A549 (cell line): ENCODE measurements at regions not wholly inside any gene's neighbourhood (a gene's known extent, or its start where the extent isn't known, plus 50 kb on each side); places are given as distances from the start of the nearest gene placed in this dataset.

Source experiments
- ATAC-seq, 2 experiments: fragments of 200-7000 bp in 1 of 2; fragments of >200 bp in 1 of 2; cut with Nextera tagmentation in 1 of 2; cut with Tn5 transposase in 1 of 2; 3 replicates each; pipeline versions ENCODE4 v1.8.0 to v1.9.1; 2018 to 2020; ENCODE audit warnings: mild to moderate bottlenecking in 1 of 2, moderate library complexity in 1 of 2
- CTCF ChIA-PET: fragments of 300-600 bp; sonication (Branson Sonifier 250); formaldehyde crosslinking; extraction: SDS; loops from one replicate; lab custom pipeline; 2021; ENCODE audit warnings: antibody characterized with exemption, inconsistent platforms; lab: Yijun Ruan, JAX
- POLR2A ChIA-PET: fragments of 350-600 bp; formaldehyde crosslinking; extraction: SDS; loops from one replicate; lab custom pipeline; 2021; ENCODE audit warnings: antibody characterized with exemption, inconsistent platforms; lab: Yijun Ruan, JAX
- DNase-seq, 2 experiments: peaks; one replicate each; pipeline versions ENCODE4 v3.0.0 to v3.0.0-alpha.2; 2011 to 2016; ENCODE audit warnings: low read depth in 1 of 2, low spot score in 1 of 2
- FAIRE-seq: peaks from 2 replicates; lab custom pipeline; 2011; peaks lifted over from hg19 to GRCh38; lab: Jason Lieb, UNC
- H3K27ac ChIP-seq, 2 experiments: fragments of >200 bp; sonication (Bioruptor Twin); formaldehyde crosslinking; 3 replicates each; pipeline ENCODE4 v1.5.1; 2016 to 2017
- H3K4me1 ChIP-seq: fragments of >200 bp; sonication (Bioruptor Twin); formaldehyde crosslinking; 3 replicates; pipeline ENCODE4 v1.6.1; 2016
- H3K4me2 ChIP-seq: fragments of >200 bp; sonication (Bioruptor Twin); formaldehyde crosslinking; 3 replicates; pipeline ENCODE4 v1.6.1; 2016
- H3K4me3 ChIP-seq: fragments of >200 bp; sonication (Bioruptor Twin); formaldehyde crosslinking; 3 replicates; pipeline ENCODE4 v1.5.1; 2016
- H3K9me3 ChIP-seq: fragments of >200 bp; sonication (Bioruptor Twin); formaldehyde crosslinking; 3 replicates; pipeline ENCODE4 v1.6.1; 2016
- CBX2 ChIP-seq: fragments of 200-600 bp; sonication (generic); IDR thresholded peaks from 2 replicates; pipeline ENCODE4 v1.6.1; 2016; ENCODE audit warnings: low read depth, mild to moderate bottlenecking, borderline replicate concordance
- EHMT2 ChIP-seq: fragments of 200-600 bp; sonication (generic); IDR thresholded peaks from 2 replicates; pipeline ENCODE4 v1.6.1; 2016; ENCODE audit warnings: antibody characterized with exemption, low read depth, mild to moderate bottlenecking, moderate library complexity
- EP300 ChIP-seq, 2 experiments: fragments of >200 bp; sonication (Bioruptor Twin); formaldehyde crosslinking; IDR thresholded peaks; 2 replicates in 1 of 2; 3 replicates in 1 of 2; pipeline ENCODE4 v1.6.1; 2016 to 2017
- ESRRA ChIP-seq: fragments of 150-350 bp; IDR thresholded peaks from 2 replicates; pipeline ENCODE4 v1.6.1; 2014; ENCODE audit warnings: mild to moderate bottlenecking, low read length, borderline replicate concordance
- FOSL2 ChIP-seq, 2 experiments: fragments of 450-650 bp in 1 of 2; fragments of >200 bp in 1 of 2; sonication (Bioruptor Twin) in 1 of 2; formaldehyde crosslinking; IDR thresholded peaks; 2 replicates each; pipeline versions ENCODE4 v1.5.0 to v1.6.1; 2016 to 2020; ENCODE audit warnings: mild to moderate bottlenecking in 1 of 2, moderate library complexity in 1 of 2
- HOXA7 ChIP-seq: fragments of 250-450 bp; sonication (Bioruptor Pico); IDR thresholded peaks from 2 replicates; pipeline ENCODE4 v1.5.0; 2020; ENCODE audit warnings: mild to moderate bottlenecking, moderate library complexity
- JUN ChIP-seq, 2 experiments: fragments of >200 bp; sonication (Bioruptor Twin); formaldehyde crosslinking; IDR thresholded peaks; 2 replicates in 1 of 2; 3 replicates in 1 of 2; pipeline ENCODE4 v1.6.1; 2016 to 2017
- JUNB ChIP-seq: fragments of >200 bp; sonication (Bioruptor Twin); formaldehyde crosslinking; IDR thresholded peaks from 2 replicates; pipeline ENCODE4 v1.6.1; 2016
- MAFK ChIP-seq: fragments of 450-650 bp; IDR thresholded peaks from 2 replicates; pipeline ENCODE4 v1.6.1; 2014; ENCODE audit not compliant: partially characterized antibody
- MYC ChIP-seq: IDR thresholded peaks from 2 replicates; pipeline ENCODE4 v1.6.1; 2012; ENCODE audit warnings: mild to moderate bottlenecking, inconsistent platforms, low read length, improper control_type of control experiment, borderline replicate concordance
- NFE2L2 ChIP-seq: fragments of 150-350 bp; conservative IDR thresholded peaks from 2 replicates; pipeline ENCODE4 v1.6.1; 2014; ENCODE audit warnings: low read length
- PHF8 ChIP-seq: fragments of 200-600 bp; sonication (generic); IDR thresholded peaks from 2 replicates; pipeline ENCODE4 v1.6.1; 2016; ENCODE audit warnings: low read depth, mild to moderate bottlenecking, antibody characterized with exemption, moderate library complexity, borderline replicate concordance
- RAD21 ChIP-seq, 2 experiments: fragments of >200 bp in 1 of 2; sonication (Bioruptor Twin) in 1 of 2; formaldehyde crosslinking in 1 of 2; IDR thresholded peaks in 1 of 2; conservative IDR thresholded peaks in 1 of 2; 2 replicates in 1 of 2; 3 replicates in 1 of 2; pipeline ENCODE4 v1.6.1; 2012 to 2018; ENCODE audit warnings: inconsistent platforms in 1 of 2
- RCOR1 ChIP-seq: fragments of 150-350 bp; IDR thresholded peaks from 2 replicates; pipeline ENCODE4 v1.6.1; 2014; ENCODE audit warnings: antibody characterized with exemption, low read length, low read depth
- RNF2 ChIP-seq: fragments of 200-600 bp; sonication (generic); IDR thresholded peaks from 2 replicates; pipeline ENCODE4 v1.6.1; 2016; ENCODE audit warnings: low read depth, mild to moderate bottlenecking, antibody characterized with exemption, moderate library complexity, borderline replicate concordance
- SMC3 ChIP-seq: fragments of >200 bp; sonication (Bioruptor Twin); formaldehyde crosslinking; IDR thresholded peaks from 3 replicates; pipeline ENCODE4 v1.6.1; 2018; ENCODE audit warnings: inconsistent platforms
- ZFP36 ChIP-seq: fragments of 450-650 bp; IDR thresholded peaks from 2 replicates; pipeline ENCODE4 v1.6.1; 2014; ENCODE audit warnings: borderline replicate concordance; ENCODE audit not compliant: partially characterized antibody
- ZNF302 ChIP-seq: fragments of 250-450 bp; sonication (Bioruptor Pico); IDR thresholded peaks from 2 replicates; pipeline ENCODE4 v1.9.0; 2021; ENCODE audit warnings: inconsistent platforms, mild to moderate bottlenecking, moderate library complexity
- WGBS: methylation state at CpG from one replicate; pipeline ENCODE4 v1.1.6; 2017; ENCODE audit errors: missing lambda C conversion rate; 5-methylcytosine and 5-hydroxymethylcytosine counted together
- TF ChIP-seq, protein P1 (sequence below): fragments of >200 bp; sonication (Bioruptor Twin); formaldehyde crosslinking; IDR thresholded peaks from 3 replicates; pipeline ENCODE4 v1.5.1; 2016
- TF ChIP-seq, protein P2 (sequence below): IDR thresholded peaks from 2 replicates; pipeline ENCODE4 v1.6.1; 2012; ENCODE audit warnings: low read depth, borderline replicate concordance
- TF ChIP-seq, protein P3 (sequence below): fragments of 250-450 bp; sonication (Bioruptor Pico); IDR thresholded peaks from 2 replicates; pipeline ENCODE4 v1.5.0; 2021; ENCODE audit warnings: mild to moderate bottlenecking, moderate library complexity, borderline replicate concordance
- TF ChIP-seq, protein P4 (sequence below): fragments of >200 bp; sonication (Bioruptor Twin); formaldehyde crosslinking; IDR thresholded peaks from 2 replicates; pipeline ENCODE4 v1.6.1; 2016

DNA sequence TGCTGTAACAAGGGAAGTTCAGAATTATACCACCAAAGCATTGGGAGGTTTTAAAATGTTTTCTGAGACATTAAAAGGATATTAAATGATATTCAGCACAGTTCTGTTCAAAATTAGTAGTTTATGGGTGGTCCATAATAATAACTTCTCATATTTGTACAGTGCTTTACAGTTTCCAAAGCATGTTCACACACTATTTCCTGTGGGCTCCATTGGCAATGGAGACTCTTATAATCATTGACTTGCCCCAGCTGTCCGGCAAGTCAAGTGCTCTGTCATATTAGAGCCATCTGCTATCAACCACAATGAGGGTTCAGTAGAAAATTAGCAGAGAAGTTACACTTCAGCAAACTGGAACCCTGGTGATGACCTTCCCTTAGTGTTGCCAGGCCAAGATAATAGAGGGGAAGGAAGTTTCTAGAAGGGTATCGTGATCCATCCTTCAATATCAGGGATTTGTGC is 526.6 kb upstream of the CCDC196 start:
- DNase-seq (no peak), ATAC-seq (no peak; a peak in 2 of 6 replicates), FAIRE-seq (no peak)
- ChIA-PET CTCF (interaction anchor here (0.6 to 4.6 kb wide), 38 partner anchors 10 to 807 kb away, joined by 3 to 45 read pairs (median 4); partner anchors contain the start of gene FUT8), POLR2A (interaction anchor here (0.9 kb wide), 1 partner anchor 547 kb away, joined by 4 read pairs; no protein-coding TSS in a partner anchor)
- Histone ChIP-seq H3K4me3 (no peak overlapping the region), H3K4me1 (no peaks in the 10 kb centered on the region), H3K4me2 (no peak overlapping the region), H3K9me3 (no peaks in the 10 kb centered on the region), H3K27ac (no peak overlapping the region)
- TF ChIP-seq, protein P1, sequence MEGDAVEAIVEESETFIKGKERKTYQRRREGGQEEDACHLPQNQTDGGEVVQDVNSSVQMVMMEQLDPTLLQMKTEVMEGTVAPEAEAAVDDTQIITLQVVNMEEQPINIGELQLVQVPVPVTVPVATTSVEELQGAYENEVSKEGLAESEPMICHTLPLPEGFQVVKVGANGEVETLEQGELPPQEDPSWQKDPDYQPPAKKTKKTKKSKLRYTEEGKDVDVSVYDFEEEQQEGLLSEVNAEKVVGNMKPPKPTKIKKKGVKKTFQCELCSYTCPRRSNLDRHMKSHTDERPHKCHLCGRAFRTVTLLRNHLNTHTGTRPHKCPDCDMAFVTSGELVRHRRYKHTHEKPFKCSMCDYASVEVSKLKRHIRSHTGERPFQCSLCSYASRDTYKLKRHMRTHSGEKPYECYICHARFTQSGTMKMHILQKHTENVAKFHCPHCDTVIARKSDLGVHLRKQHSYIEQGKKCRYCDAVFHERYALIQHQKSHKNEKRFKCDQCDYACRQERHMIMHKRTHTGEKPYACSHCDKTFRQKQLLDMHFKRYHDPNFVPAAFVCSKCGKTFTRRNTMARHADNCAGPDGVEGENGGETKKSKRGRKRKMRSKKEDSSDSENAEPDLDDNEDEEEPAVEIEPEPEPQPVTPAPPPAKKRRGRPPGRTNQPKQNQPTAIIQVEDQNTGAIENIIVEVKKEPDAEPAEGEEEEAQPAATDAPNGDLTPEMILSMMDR: peak; percentile 18; the same call in 1 of the 3 replicates
- no peak for TF ChIP-seq MYC
- WGBS: 5% methylated on average over 2 of the region's 2 CpGs

DNA sequence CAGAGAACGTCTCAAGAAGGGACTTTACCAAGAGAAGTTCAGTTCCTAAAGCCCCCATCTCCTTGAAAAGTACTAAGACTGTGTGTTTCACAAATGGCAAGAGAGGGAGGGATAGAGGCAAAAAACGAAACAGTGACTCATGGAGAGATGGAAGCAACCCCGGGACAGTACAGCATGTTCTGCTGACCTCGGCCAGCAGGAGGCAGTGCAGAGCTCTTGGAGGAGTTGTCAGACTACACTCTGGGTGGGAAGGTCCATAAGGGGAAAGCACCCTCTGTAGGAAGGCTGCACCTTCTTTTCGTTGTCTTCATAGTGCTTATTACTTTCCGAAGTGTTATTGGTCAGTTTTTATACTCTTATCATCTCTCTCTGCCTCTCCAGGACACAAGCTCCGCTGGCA is 525.2 kb upstream of the CCDC196 start:
- no peaks in the 10 kb centered on the region for H3K9me3 ChIP-seq
- no peak overlapping the region for H3K4me3 ChIP-seq
- CTCF ChIA-PET: interaction anchor here (0.9 to 4.6 kb wide), 12 partner anchors 10 to 799 kb away, joined by 3 to 45 read pairs (median 8); no protein-coding TSS in a partner anchor
- POLR2A ChIA-PET: no interaction called here
- FAIRE-seq (no peak), DNase-seq (peak; percentile 13 to 54)
- no peak overlapping the region for H3K4me2 ChIP-seq
- no peak for TF ChIP-seq ZNF302 (CRISPR knock-in tag)
- TF ChIP-seq RNF2: no peak
- peak; percentile 28; the same call in 1 of the 3 replicates for TF ChIP-seq SMC3
- TF ChIP-seq, protein P1: peak; percentile 41
- TF ChIP-seq RAD21 (conservative IDR thresholded peaks at IDR 0.05 in 1 of 2, IDR thresholded peaks at IDR 0.05 in 1 of 2): peak; percentile 18 to 29; a peak in 3 of 5 replicates
- TF ChIP-seq, protein P2, sequence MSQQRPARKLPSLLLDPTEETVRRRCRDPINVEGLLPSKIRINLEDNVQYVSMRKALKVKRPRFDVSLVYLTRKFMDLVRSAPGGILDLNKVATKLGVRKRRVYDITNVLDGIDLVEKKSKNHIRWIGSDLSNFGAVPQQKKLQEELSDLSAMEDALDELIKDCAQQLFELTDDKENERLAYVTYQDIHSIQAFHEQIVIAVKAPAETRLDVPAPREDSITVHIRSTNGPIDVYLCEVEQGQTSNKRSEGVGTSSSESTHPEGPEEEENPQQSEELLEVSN: no peak
- TF ChIP-seq FOSL2 (IDR thresholded peaks at IDR 0.05): no peak
- TF ChIP-seq FOSL2 (CRISPR knock-in tag; IDR thresholded peaks at IDR 0.05): no peak
- TF ChIP-seq ZFP36: no peak
- TF ChIP-seq HOXA7 (CRISPR knock-in tag): no peak
- TF ChIP-seq JUNB: no peak
- TF ChIP-seq, all 56 proteins: peak for 3
- Histone ChIP-seq H3K4me1 (no peaks in the 10 kb centered on the region), H3K27ac (no peak overlapping the region)
- WGBS: 25% methylated on average over 7 of the region's 7 CpGs
- ATAC-seq: peak; percentile 75 to 87; a peak in 5 of 6 replicates

DNA sequence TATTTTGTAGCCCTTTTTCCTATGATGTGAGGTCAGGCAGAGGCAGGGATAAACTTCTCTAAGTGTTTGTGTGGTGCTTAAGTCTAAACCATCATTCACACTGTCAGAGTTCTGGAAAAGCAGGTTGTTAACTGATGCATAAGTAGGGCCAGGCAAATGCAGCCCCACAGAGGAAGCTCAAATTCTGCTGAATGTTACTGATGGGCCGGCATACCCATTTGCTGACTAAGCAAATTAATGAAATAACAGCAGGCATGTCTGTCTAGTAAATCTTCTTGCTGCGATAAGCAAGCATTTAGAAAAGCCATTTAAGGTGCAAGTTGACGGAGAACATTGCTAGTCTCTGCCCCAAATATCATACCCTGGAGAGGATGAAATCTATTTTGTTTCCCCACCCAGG is 523.2 kb upstream of the CCDC196 start:
- Histone ChIP-seq H3K9me3 (no peaks in the 10 kb centered on the region), H3K27ac (no peak overlapping the region), H3K4me2 (no peak overlapping the region), H3K4me3 (no peak overlapping the region), H3K4me1 (no peaks in the 10 kb centered on the region)
- FAIRE-seq: no peak
- ChIA-PET POLR2A (no interaction called here), CTCF (no interaction called here)
- ATAC-seq: no peak
- 65% methylated on average over 3 of the region's 3 CpGs for WGBS
- no peak for DNase-seq
- TF ChIP-seq MAFK (peak; percentile 98), EHMT2 (no peak)

DNA sequence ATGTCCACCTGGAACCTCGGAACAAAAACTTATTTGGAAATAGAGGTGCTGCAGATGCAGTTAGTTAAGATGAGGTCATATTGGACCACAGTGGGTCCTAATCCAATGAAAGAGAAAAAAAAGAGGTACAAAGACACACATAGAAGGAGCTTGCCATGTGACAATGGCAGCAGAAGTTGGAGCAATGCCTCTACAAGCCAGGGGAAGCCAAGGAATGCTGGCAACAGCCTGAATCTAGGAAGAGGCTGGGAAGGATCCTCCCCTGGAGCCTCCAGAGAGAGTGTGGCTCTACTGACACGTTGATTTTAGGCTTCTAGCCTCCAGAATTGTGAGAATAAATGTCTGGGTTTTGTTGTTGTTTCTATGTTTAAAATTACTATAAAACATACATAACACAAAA is 521.8 kb upstream of the CCDC196 start:
- H3K4me3 ChIP-seq: no peak overlapping the region
- H3K4me1 ChIP-seq: no peaks in the 10 kb centered on the region
- ChIA-PET POLR2A (no interaction called here), CTCF (interaction anchor here (0.7 kb wide), 1 partner anchor 23 kb away, joined by 4 read pairs; no protein-coding TSS in a partner anchor)
- no peak overlapping the region for H3K27ac ChIP-seq
- ATAC-seq (no peak), DNase-seq (no peak), FAIRE-seq (no peak)
- H3K9me3 ChIP-seq: no peaks in the 10 kb centered on the region
- no peak overlapping the region for H3K4me2 ChIP-seq
- WGBS: 3% methylated on average over 2 of the region's 2 CpGs
- TF ChIP-seq NFE2L2: no peak
- TF ChIP-seq, protein P3, sequence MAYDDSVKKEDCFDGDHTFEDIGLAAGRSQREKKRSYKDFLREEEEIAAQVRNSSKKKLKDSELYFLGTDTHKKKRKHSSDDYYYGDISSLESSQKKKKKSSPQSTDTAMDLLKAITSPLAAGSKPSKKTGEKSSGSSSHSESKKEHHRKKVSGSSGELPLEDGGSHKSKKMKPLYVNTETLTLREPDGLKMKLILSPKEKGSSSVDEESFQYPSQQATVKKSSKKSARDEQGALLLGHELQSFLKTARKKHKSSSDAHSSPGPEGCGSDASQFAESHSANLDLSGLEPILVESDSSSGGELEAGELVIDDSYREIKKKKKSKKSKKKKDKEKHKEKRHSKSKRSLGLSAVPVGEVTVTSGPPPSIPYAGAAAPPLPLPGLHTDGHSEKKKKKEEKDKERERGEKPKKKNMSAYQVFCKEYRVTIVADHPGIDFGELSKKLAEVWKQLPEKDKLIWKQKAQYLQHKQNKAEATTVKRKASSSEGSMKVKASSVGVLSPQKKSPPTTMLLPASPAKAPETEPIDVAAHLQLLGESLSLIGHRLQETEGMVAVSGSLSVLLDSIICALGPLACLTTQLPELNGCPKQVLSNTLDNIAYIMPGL (CRISPR knock-in tag): no peak
- no peak for TF ChIP-seq PHF8
- TF ChIP-seq ZNF302 (CRISPR knock-in tag): no peak
- no peak for TF ChIP-seq JUN (IDR thresholded peaks at IDR 0.05)
- TF ChIP-seq ESRRA: no peak
- TF ChIP-seq HOXA7 (CRISPR knock-in tag): no peak
- no peak for TF ChIP-seq RCOR1
- no peak for TF ChIP-seq CBX2
- no peak for TF ChIP-seq EP300 (IDR thresholded peaks at IDR 0.05)
- TF ChIP-seq, protein P4, sequence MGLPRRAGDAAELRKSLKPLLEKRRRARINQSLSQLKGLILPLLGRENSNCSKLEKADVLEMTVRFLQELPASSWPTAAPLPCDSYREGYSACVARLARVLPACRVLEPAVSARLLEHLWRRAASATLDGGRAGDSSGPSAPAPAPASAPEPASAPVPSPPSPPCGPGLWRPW: no peak
